ENCODE measurements at regions not wholly inside any gene's neighbourhood (a gene's known extent, or its start where the extent isn't known, plus 50 kb on each side); places are given as distances from the start of the nearest gene placed in this dataset.

- TF ChIP-seq, protein P1, sequence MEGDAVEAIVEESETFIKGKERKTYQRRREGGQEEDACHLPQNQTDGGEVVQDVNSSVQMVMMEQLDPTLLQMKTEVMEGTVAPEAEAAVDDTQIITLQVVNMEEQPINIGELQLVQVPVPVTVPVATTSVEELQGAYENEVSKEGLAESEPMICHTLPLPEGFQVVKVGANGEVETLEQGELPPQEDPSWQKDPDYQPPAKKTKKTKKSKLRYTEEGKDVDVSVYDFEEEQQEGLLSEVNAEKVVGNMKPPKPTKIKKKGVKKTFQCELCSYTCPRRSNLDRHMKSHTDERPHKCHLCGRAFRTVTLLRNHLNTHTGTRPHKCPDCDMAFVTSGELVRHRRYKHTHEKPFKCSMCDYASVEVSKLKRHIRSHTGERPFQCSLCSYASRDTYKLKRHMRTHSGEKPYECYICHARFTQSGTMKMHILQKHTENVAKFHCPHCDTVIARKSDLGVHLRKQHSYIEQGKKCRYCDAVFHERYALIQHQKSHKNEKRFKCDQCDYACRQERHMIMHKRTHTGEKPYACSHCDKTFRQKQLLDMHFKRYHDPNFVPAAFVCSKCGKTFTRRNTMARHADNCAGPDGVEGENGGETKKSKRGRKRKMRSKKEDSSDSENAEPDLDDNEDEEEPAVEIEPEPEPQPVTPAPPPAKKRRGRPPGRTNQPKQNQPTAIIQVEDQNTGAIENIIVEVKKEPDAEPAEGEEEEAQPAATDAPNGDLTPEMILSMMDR (IDR thresholded peaks at IDR 0.05), result no peak
- TF ChIP-seq EZH2 (IDR thresholded peaks at IDR 0.05; ENCODE audit: borderline replicate concordance, insufficient read depth, low read depth, low read length, poor library complexity, severe bottlenecking), result no peak
Observed at GRCh38 chr18:6509417-6509816, 94.7 kb upstream of the L3MBTL4 start.
